B cell (primary cell): ENCODE measurements at regions not wholly inside any gene's neighbourhood (a gene's known extent, or its start where the extent isn't known, plus 50 kb on each side); places are given as distances from the start of the nearest gene placed in this dataset.
"Not testable (repeated sequence)": the region's sequence is repeated elsewhere in the genome, so short reads cannot be mapped to it uniquely, and the experiment has no call there.

Experiments used
- ATAC-seq: fragments of 200-7000 bp; cut with Tn5 transposase; one replicate; pipeline ENCODE4 v1.10.0; 2021; ENCODE audit warnings: low read depth, mild to moderate bottlenecking, moderate number of reproducible peaks, moderate library complexity
- CTCF ChIA-PET: fragments of 350-600 bp; sonication (Branson Sonifier 250); formaldehyde crosslinking; loops from one replicate; lab custom pipeline; 2021; ENCODE audit warnings: antibody characterized with exemption, inconsistent platforms; lab: Charles Lee
- POLR2A ChIA-PET: fragments of 350-600 bp; sonication (Branson Sonifier 250); formaldehyde crosslinking; loops from one replicate; lab custom pipeline; 2021; ENCODE audit warnings: antibody characterized with exemption; lab: Charles Lee
- DNase-seq: peaks from one replicate; pipeline ENCODE4 v3.0.0; 2013
- H2AFZ ChIP-seq: 2 replicates; pipeline ENCODE4 v1.6.1; 2012; ENCODE audit warnings: mild to moderate bottlenecking, low read depth, low read length; ENCODE audit not compliant: insufficient read depth, poor library complexity, severe bottlenecking
- H3K27ac ChIP-seq, 2 donors: 1 replicate in 1 of 2; 2 replicates in 1 of 2; pipeline ENCODE4 v1.5.1; 2012 to 2013; ENCODE audit warnings: low read length in 2 of 2, mild to moderate bottlenecking in 2 of 2, moderate library complexity in 1 of 2
- H3K27me3 ChIP-seq, 4 experiments: fragments of 200-600 bp in 1 of 4; sonication (generic) in 1 of 4; replicated peaks in 1 of 4; 1 replicate in 2 of 4; 2 replicates in 2 of 4; pipeline versions ENCODE4 v1.6.1 to v1.7.0; 2013 to 2016; ENCODE audit warnings: low read length in 3 of 4, mild to moderate bottlenecking in 2 of 4, mixed read lengths in 1 of 4, moderate library complexity in 1 of 4; ENCODE audit not compliant: insufficient read depth in 4 of 4, control insufficient read depth in 3 of 4; ENCODE audit errors: control extremely low read depth in 1 of 4
- H3K36me3 ChIP-seq, 2 experiments: replicated peaks in 1 of 2; 1 replicate in 1 of 2; 2 replicates in 1 of 2; pipeline versions ENCODE4 v1.6.1 to v1.7.1; 2013; ENCODE audit warnings: low read length in 1 of 2; ENCODE audit not compliant: insufficient read depth in 2 of 2, control insufficient read depth in 1 of 2; ENCODE audit errors: control extremely low read depth in 1 of 2, extremely low read depth in 1 of 2
- H3K4me1 ChIP-seq, 2 donors: fragments of 200-600 bp in 1 of 2; sonication (generic) in 1 of 2; 1 replicate in 1 of 2; 2 replicates in 1 of 2; pipeline versions ENCODE4 v1.5.1 to v1.6.1; 2013 to 2017; ENCODE audit warnings: low read length in 2 of 2; ENCODE audit not compliant: control insufficient read depth in 2 of 2, insufficient read depth in 2 of 2
- H3K4me2 ChIP-seq: replicated peaks from 2 replicates; pipeline ENCODE3; 2012; ENCODE audit warnings: mild to moderate bottlenecking, low read depth, low read length; ENCODE audit not compliant: poor library complexity, severe bottlenecking
- H3K4me3 ChIP-seq, 5 experiments: fragments of 200-600 bp in 1 of 5; sonication (generic) in 1 of 5; 1 replicate in 3 of 5; 2 replicates in 2 of 5; pipeline versions ENCODE4 v1.5.1 to v1.7.0; 2011 to 2016; ENCODE audit warnings: low read length in 4 of 5, mild to moderate bottlenecking in 4 of 5, low read depth in 2 of 5, control low read depth in 1 of 5, moderate library complexity in 1 of 5; ENCODE audit not compliant: insufficient read depth in 1 of 5; ENCODE audit errors: control extremely low read depth in 1 of 5, extremely low read depth in 1 of 5
- H3K79me2 ChIP-seq: fragments of 200-600 bp; sonication (generic); one replicate; pipeline ENCODE4 v1.6.0; 2016; ENCODE audit warnings: low read length; ENCODE audit not compliant: control insufficient read depth, insufficient read depth
- H3K9ac ChIP-seq: fragments of 200-600 bp; sonication (generic); 2 replicates; pipeline ENCODE4 v1.6.1; 2017; ENCODE audit warnings: mild to moderate bottlenecking, low read length, moderate library complexity
- H3K9me3 ChIP-seq, 3 donors: one replicate each; pipeline versions ENCODE4 v1.6.1 to v1.7.1; 2013; ENCODE audit warnings: low read length in 2 of 3; ENCODE audit not compliant: control insufficient read depth in 2 of 3, insufficient read depth in 1 of 3; ENCODE audit errors: control extremely low read depth in 1 of 3
- H4K20me1 ChIP-seq: 2 replicates; pipeline ENCODE4 v1.6.0; 2012; ENCODE audit warnings: mild to moderate bottlenecking, low read length; ENCODE audit not compliant: insufficient read depth, control insufficient read depth, poor library complexity, severe bottlenecking
- H3K27ac Mint-ChIP-seq: one replicate; pipeline ENCODE4 v1.8.0; 2021; ENCODE audit warnings: mixed read lengths
- H3K27me3 Mint-ChIP-seq: one replicate; pipeline ENCODE4 v1.8.0; 2021; ENCODE audit warnings: mixed read lengths
- H3K4me1 Mint-ChIP-seq: one replicate; pipeline ENCODE4 v1.8.0; 2021; ENCODE audit warnings: mixed read lengths
- H3K4me3 Mint-ChIP-seq: one replicate; pipeline ENCODE4 v1.8.0; 2021; ENCODE audit warnings: mixed read lengths
- H3K9me3 Mint-ChIP-seq: one replicate; pipeline ENCODE4 v1.8.0; 2022; ENCODE audit warnings: mixed read lengths; ENCODE audit not compliant: insufficient read depth
- EZH2 ChIP-seq: IDR thresholded peaks from 2 replicates; pipeline ENCODE4 v1.6.1; 2012; ENCODE audit warnings: borderline replicate concordance, low read depth, mild to moderate bottlenecking, moderate library complexity, low read length; ENCODE audit not compliant: insufficient read depth, poor library complexity, severe bottlenecking
- WGBS: methylation state at CpG from one replicate; pipeline ENCODE4 v1.1.5; 2013; ENCODE audit warnings: missing lambda C conversion rate; ENCODE audit not compliant: insufficient coverage; 5-methylcytosine and 5-hydroxymethylcytosine counted together
- intact Hi-C: fragments of 100-400 bp; cut with micrococcal nuclease; formaldehyde crosslinking; loops from one replicate; pipeline ENCODE4 v1.10.0; 2022
- TF ChIP-seq, protein P1 (sequence below): fragments of 200-600 bp; IDR thresholded peaks from one replicate; pipeline ENCODE4 v1.8.0; 2022; ENCODE audit warnings: antibody characterized with exemption, mild to moderate bottlenecking

DNA sequence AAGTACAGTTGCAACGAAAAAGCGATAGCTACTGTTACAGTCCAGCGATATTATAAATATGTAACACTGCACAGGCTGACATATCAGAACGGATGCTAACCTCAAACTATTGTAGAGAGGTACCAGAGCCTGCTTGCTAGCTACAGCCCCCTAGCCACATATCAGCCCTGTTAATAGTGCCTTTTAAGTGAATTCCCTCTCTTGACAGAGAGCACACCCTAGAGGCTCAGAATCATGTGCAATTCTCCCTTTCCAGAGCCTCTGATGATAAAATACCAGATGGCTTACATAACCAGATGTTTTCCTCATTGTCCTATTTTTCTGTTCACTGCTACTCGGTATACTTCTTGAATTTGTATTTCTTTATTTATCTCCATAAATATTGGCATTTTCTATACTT is 960.7 kb upstream of the CELF2 start:
- Histone ChIP-seq H3K4me3 (no peak overlapping the region), H3K36me3 (no peaks in the 10 kb centered on the region), H3K4me2 (no peak overlapping the region), H3K27me3 (no peaks in the 10 kb centered on the region), H3K79me2 (no peaks in the 10 kb centered on the region), H3K9ac (no peak overlapping the region), H3K9me3 (peaks cover 0 to 1% (median 0%) of the 10 kb centered on the region in 3 donors), H3K4me1 (no peaks in the 10 kb centered on the region), H4K20me1 (no peaks in the 10 kb centered on the region), H3K27ac (no peak overlapping the region), H2AFZ (no peak overlapping the region)
- intact Hi-C loops = no loop called here
- 83% methylated on average over 1 of the region's 5 CpGs for WGBS
- H3K27ac Mint-ChIP-seq = no peak overlapping the region
- ChIA-PET POLR2A (no interaction called here), CTCF (no interaction called here)
- H3K9me3 Mint-ChIP-seq = peaks cover 2% of the 10 kb centered on the region
- no peaks in the 10 kb centered on the region for H3K27me3 Mint-ChIP-seq
- H3K4me3 Mint-ChIP-seq = no peak overlapping the region
- TF ChIP-seq, protein P1, sequence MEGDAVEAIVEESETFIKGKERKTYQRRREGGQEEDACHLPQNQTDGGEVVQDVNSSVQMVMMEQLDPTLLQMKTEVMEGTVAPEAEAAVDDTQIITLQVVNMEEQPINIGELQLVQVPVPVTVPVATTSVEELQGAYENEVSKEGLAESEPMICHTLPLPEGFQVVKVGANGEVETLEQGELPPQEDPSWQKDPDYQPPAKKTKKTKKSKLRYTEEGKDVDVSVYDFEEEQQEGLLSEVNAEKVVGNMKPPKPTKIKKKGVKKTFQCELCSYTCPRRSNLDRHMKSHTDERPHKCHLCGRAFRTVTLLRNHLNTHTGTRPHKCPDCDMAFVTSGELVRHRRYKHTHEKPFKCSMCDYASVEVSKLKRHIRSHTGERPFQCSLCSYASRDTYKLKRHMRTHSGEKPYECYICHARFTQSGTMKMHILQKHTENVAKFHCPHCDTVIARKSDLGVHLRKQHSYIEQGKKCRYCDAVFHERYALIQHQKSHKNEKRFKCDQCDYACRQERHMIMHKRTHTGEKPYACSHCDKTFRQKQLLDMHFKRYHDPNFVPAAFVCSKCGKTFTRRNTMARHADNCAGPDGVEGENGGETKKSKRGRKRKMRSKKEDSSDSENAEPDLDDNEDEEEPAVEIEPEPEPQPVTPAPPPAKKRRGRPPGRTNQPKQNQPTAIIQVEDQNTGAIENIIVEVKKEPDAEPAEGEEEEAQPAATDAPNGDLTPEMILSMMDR = no peak
- TF ChIP-seq EZH2 = no peak
- ATAC-seq (no peak), DNase-seq (no peak)
- no peaks in the 10 kb centered on the region for H3K4me1 Mint-ChIP-seq

DNA sequence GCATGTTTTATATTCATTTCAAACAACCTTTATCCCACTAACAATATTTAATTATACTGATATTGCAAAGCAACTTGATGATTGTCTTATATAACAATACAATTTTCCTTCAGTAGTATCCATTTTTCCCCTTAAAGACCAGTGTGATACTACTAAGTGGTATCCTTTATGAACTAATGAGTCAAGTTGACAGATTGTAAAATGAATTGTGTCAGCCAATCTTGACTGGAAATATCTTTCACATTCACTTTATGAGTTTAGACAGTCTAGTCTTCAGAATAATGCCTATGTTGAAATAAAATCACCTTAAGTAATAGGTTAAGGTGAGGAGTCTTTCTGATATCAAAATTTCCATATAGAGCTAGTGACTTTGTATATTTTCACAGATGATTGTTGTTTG is 950.0 kb upstream of the CELF2 start:
- Histone ChIP-seq H3K79me2 (no peaks in the 10 kb centered on the region), H3K27me3 (no peaks in the 10 kb centered on the region), H3K36me3 (no peaks in the 10 kb centered on the region), H3K4me3 (no peak overlapping the region), H4K20me1 (no peaks in the 10 kb centered on the region), H3K4me2 (no peak overlapping the region), H3K9ac (no peak overlapping the region), H2AFZ (no peak overlapping the region), H3K9me3 (no peaks in the 10 kb centered on the region), H3K4me1 (no peaks in the 10 kb centered on the region), H3K27ac (no peak overlapping the region)
- DNase-seq (no peak), ATAC-seq (no peak)
- no peak overlapping the region for H3K27ac Mint-ChIP-seq
- POLR2A ChIA-PET = no interaction called here
- intact Hi-C loops = no loop called here
- H3K9me3 Mint-ChIP-seq = no peaks in the 10 kb centered on the region
- H3K4me1 Mint-ChIP-seq = no peaks in the 10 kb centered on the region
- CTCF ChIA-PET = no interaction called here
- no peak overlapping the region for H3K4me3 Mint-ChIP-seq
- H3K27me3 Mint-ChIP-seq = no peaks in the 10 kb centered on the region
- TF ChIP-seq, protein P1 = no peak
- no peak for TF ChIP-seq EZH2

DNA sequence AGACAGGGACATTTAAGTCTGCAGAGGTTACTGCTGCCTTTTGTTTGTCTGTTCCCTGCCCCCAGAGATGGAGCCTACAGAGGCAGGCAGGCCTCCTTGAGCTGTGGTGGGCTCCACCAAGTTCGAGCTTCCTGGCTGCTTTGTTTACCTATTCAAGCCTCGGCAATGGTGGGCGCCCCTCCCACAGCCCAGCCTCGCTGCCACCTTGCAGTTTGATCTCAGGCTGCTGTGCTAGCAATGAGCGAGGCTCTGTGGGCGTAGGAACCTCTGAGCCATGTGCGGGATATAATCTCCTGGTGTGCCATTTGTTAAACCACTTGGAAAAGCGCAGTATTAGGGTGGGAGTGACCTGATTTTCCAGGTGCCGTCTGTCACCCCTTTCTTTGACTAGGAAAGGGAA is 942.8 kb upstream of the CELF2 start:
- CTCF ChIA-PET, H3K9me3 Mint-ChIP-seq, POLR2A ChIA-PET, H3K4me3 ChIP-seq, H3K4me1 ChIP-seq, H3K27me3 ChIP-seq, H2AFZ ChIP-seq, H3K27ac Mint-ChIP-seq, DNase-seq, H3K79me2 ChIP-seq, H3K4me1 Mint-ChIP-seq, ATAC-seq, intact Hi-C loops, H3K27me3 Mint-ChIP-seq, H3K27ac ChIP-seq, H3K9ac ChIP-seq, H3K9me3 ChIP-seq, H3K36me3 ChIP-seq, H3K4me2 ChIP-seq, H3K4me3 Mint-ChIP-seq, H4K20me1 ChIP-seq: not testable (repeated sequence)
- WGBS = 87% methylated on average over 6 of the region's 9 CpGs
